Adipocyte (in vitro differentiated cells): ENCODE measurements at regions not wholly inside any gene's neighbourhood (a gene's known extent, or its start where the extent isn't known, plus 50 kb on each side); places are given as distances from the start of the nearest gene placed in this dataset.
"Not testable (repeated sequence)": the region's sequence is repeated elsewhere in the genome, so short reads cannot be mapped to it uniquely, and the experiment has no call there.

Source experiments
- DNase-seq: peaks from one replicate; pipeline ENCODE4 v3.0.0-alpha.2; 2015; ENCODE audit warnings: low read depth
- H3K27me3 ChIP-seq: replicated peaks from 2 replicates; pipeline ENCODE4 v1.7.0; 2013; ENCODE audit warnings: mild to moderate bottlenecking, low read length, moderate library complexity; ENCODE audit not compliant: control insufficient read depth, insufficient read depth
- H3K36me3 ChIP-seq: 2 replicates; pipeline ENCODE4 v1.7.0; 2013; ENCODE audit warnings: low read length, mild to moderate bottlenecking, moderate library complexity; ENCODE audit not compliant: control insufficient read depth, insufficient read depth, severe bottlenecking
- H3K4me1 ChIP-seq: 2 replicates; pipeline ENCODE4 v1.7.0; 2013; ENCODE audit warnings: mild to moderate bottlenecking, low read length, moderate library complexity; ENCODE audit not compliant: control insufficient read depth, insufficient read depth
- H3K4me3 ChIP-seq: 2 replicates; pipeline ENCODE4 v1.7.0; 2013; ENCODE audit warnings: mild to moderate bottlenecking, low read length, moderate library complexity
- H3K9ac ChIP-seq: 2 replicates; pipeline ENCODE4 v1.7.0; 2013; ENCODE audit warnings: mild to moderate bottlenecking, low read length, moderate library complexity
- H3K9me3 ChIP-seq: 2 replicates; pipeline ENCODE4 v1.7.0; 2013; ENCODE audit warnings: mild to moderate bottlenecking, low read length, moderate library complexity; ENCODE audit not compliant: control insufficient read depth

- H3K4me3 ChIP-seq: no peak overlapping the region
- DNase-seq: no peak
These were observed 174.0 kb upstream of the SNX2 start for GRCh38 chr5:122600924-122601323.

DNA sequence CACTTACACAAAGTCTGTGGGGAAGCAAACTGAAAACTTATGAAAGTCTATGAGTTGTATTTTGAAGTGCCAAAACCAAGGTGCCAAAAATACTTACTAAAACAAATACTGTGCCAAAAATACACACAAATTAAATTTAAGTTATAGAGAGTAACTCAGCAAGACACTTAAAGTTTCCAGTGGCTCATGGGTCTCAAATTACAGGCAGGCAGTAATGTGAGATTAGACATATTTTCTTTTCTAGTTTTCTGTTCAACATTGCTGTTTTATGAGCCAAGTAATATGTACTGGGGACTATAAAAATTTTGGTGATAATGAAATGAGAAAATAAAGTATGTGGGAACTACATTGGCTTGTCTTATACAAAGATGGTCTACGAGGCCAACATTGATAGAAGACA is 172.2 kb upstream of the SNX2 start:
- no peaks in the 10 kb centered on the region for H3K36me3 ChIP-seq
- peaks cover 11% of the 10 kb centered on the region for H3K4me1 ChIP-seq
- H3K9me3 ChIP-seq: peaks cover 5% of the 10 kb centered on the region
- no peaks in the 10 kb centered on the region for H3K27me3 ChIP-seq
- no peak overlapping the region for H3K4me3 ChIP-seq
- no peak overlapping the region for H3K9ac ChIP-seq
- peak; percentile 55 for DNase-seq

More at GRCh38 chr5:122600924-122601323, 174.0 kb upstream of the SNX2 start:
- Histone ChIP-seq H3K4me1 (no peaks in the 10 kb centered on the region), H3K36me3 (no peaks in the 10 kb centered on the region), H3K27me3 (no peaks in the 10 kb centered on the region), H3K9ac (no peak overlapping the region), H3K9me3 (peaks cover 5% of the 10 kb centered on the region)

DNA sequence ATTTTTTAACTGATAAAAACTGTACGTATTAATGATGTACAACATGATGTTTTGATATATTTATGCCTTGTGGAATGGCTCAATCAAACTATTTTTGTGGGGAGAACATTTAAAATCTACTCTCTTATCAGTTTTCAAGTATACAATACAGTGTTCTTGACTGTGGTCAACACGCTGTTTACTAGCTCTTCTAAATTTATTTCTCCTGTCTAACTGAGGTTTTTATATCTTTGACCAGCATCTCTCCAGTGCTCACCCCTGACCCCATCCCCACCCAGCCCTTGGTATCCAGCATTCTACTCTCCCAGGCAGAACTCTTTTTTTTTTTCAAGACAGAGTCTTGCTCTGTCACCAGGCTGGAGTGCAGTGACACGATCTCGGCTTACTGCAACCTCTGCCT is 169.6 kb upstream of the SNX2 start:
- no peak overlapping the region for H3K9ac ChIP-seq
- no peak for DNase-seq
- no peak overlapping the region for H3K4me3 ChIP-seq
- no peaks in the 10 kb centered on the region for H3K36me3 ChIP-seq
- H3K9me3 ChIP-seq: peaks cover 5% of the 10 kb centered on the region
- H3K27me3 ChIP-seq: no peaks in the 10 kb centered on the region
- H3K4me1 ChIP-seq: peaks cover 21% of the 10 kb centered on the region

- H3K9me3 ChIP-seq: no peaks in the 10 kb centered on the region
- H3K9ac ChIP-seq: no peak overlapping the region
- peak overlapping the region; percentile 33 for H3K4me3 ChIP-seq
- H3K27me3 ChIP-seq: no peaks in the 10 kb centered on the region
- peaks cover 21% of the 10 kb centered on the region for H3K4me1 ChIP-seq
- DNase-seq: peak; percentile 13
- no peaks in the 10 kb centered on the region for H3K36me3 ChIP-seq
These were observed 167.1 kb upstream of the SNX2 start for GRCh38 chr5:122607818-122608217.

GRCh38 chr5:122608222-122608621 is 166.7 kb upstream of the SNX2 start:
- peak overlapping the region; percentile 33 for H3K4me3 ChIP-seq
- H3K9ac ChIP-seq: no peak overlapping the region
- peaks cover 21% of the 10 kb centered on the region for H3K4me1 ChIP-seq
- H3K36me3 ChIP-seq: no peaks in the 10 kb centered on the region
- no peaks in the 10 kb centered on the region for H3K9me3 ChIP-seq
- no peak for DNase-seq
- no peaks in the 10 kb centered on the region for H3K27me3 ChIP-seq

- Histone ChIP-seq H3K36me3 (no peaks in the 10 kb centered on the region), H3K9ac (no peak overlapping the region), H3K9me3 (no peaks in the 10 kb centered on the region), H3K27me3 (no peaks in the 10 kb centered on the region), H3K4me3 (no peak overlapping the region), H3K4me1 (peaks cover 21% of the 10 kb centered on the region)
- no peak for DNase-seq
These were observed 163.5 kb upstream of the SNX2 start for GRCh38 chr5:122611406-122611805.

DNA sequence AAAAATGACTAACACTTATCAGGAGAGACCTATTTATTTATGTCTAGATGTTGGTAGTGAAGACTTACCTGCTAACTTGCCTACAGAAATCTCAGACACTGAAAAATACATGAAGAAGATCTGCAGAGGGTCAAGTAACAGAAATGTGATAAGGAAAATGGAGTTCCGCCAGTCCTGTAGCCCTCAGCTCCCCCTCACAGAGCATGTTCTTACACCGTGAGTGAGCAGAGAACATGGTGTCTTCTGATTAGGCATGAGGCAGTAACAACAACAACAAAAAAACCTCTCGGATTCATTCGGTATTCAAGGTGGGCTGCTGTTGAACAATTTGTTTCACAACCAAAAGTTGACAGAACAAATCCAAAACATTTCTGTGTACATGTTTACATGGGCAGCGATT is 162.0 kb upstream of the SNX2 start:
- Histone ChIP-seq H3K36me3 (no peaks in the 10 kb centered on the region), H3K4me1 (peaks cover 7% of the 10 kb centered on the region), H3K9me3 (no peaks in the 10 kb centered on the region), H3K9ac (no peak overlapping the region), H3K27me3 (no peaks in the 10 kb centered on the region), H3K4me3 (no peak overlapping the region)
- no peak for DNase-seq

GRCh38 chr5:122615146-122615545 is 159.7 kb upstream of the SNX2 start:
- Histone ChIP-seq H3K9ac (no peak overlapping the region), H3K4me1 (no peaks in the 10 kb centered on the region), H3K9me3 (no peaks in the 10 kb centered on the region), H3K4me3 (no peak overlapping the region), H3K27me3 (no peaks in the 10 kb centered on the region), H3K36me3 (no peaks in the 10 kb centered on the region)
- DNase-seq: no peak

- H3K36me3 ChIP-seq: no peaks in the 10 kb centered on the region
- no peaks in the 10 kb centered on the region for H3K27me3 ChIP-seq
- no peaks in the 10 kb centered on the region for H3K9me3 ChIP-seq
- H3K9ac ChIP-seq: no peak overlapping the region
- no peak for DNase-seq
- no peak overlapping the region for H3K4me3 ChIP-seq
- no peaks in the 10 kb centered on the region for H3K4me1 ChIP-seq
These were observed 159.0 kb upstream of the SNX2 start for GRCh38 chr5:122615832-122616231.

DNA sequence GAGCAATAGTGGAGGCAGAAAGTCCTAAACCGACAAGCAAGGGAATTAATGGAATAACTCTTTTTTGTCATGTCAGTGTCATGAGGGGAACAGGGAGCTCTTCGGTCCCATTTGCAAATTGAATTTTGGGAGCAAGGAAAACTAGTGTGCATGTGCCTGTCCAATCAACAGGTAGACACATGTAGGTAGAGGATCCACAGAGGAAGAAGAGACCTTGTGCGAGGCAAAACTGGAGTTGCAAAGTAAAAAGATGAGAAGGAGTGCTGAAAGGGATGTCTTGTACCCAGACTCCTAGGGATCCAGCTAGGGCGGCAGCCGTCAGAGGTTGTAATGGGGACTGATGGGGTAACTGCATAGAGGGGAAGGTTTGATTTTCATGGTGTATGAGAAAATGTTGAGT is 156.8 kb upstream of the SNX2 start:
- H3K36me3 ChIP-seq, H3K9ac ChIP-seq, H3K4me3 ChIP-seq, H3K9me3 ChIP-seq, H3K27me3 ChIP-seq, DNase-seq, H3K4me1 ChIP-seq: not testable (repeated sequence)

GRCh38 chr5:122620768-122621167 is 154.1 kb upstream of the SNX2 start:
- H3K36me3 ChIP-seq, H3K4me1 ChIP-seq, H3K9ac ChIP-seq, H3K4me3 ChIP-seq, H3K9me3 ChIP-seq, H3K27me3 ChIP-seq: not testable (repeated sequence)
- peak; percentile 15 for DNase-seq

DNA sequence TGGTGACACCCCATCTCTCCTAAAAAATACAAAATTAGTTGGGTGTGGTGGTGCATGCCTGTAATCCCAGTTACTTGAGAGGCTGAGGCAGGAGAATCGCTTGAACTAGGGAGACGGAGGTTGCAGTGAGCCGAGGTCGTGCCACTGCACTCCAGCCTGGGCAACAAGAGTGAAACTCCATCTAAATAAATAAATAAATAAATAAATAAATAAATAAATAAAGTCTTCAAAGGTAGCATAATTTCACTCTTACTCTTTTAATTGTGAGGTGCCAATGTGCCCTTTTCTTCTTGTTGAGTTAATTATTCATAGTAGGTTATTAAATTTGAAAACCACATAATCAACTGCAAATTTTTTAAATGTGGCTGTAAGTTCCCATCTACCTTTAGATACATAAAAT is 146.2 kb upstream of the SNX2 start:
- not testable (repeated sequence) for H3K9me3 ChIP-seq, H3K27me3 ChIP-seq, H3K9ac ChIP-seq, H3K4me3 ChIP-seq, H3K4me1 ChIP-seq, H3K36me3 ChIP-seq, DNase-seq
